ENCODE measurements at regions not wholly inside any gene's neighbourhood (a gene's known extent, or its start where the extent isn't known, plus 50 kb on each side); places are given as distances from the start of the nearest gene placed in this dataset.

DNA sequence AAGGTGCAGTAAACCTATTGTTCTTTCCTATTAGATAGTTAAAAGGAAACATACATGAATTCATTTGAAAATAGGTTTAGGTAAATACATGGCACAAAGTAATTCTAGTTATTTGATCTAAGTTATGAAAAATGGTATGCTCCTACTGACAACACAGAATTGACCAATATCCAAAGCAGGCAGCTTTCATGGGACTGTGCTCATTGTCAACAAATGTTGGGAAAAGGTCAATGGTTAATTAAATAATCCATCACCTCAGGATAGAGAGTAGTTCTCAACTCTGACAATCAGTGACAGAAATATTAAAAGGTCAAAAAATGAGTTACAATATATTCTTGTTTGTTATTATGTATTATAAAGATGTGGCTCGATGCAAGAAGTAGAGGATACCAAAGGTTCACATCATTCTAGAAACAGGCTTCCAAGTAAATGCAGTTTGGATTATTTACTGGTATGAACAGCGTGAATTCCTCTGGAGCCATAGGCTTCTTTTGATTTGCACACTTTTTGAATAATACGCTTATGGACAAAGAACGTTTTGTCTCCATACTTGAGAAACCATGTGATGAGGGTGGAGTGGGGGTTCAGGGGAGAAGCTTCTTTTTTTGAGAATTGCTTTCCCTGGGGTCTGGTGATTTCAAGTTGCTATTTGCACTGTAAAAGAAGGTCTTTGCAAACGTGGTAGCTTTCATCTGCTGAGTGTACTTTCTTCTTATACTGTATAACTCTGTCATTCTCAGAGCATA is 422.0 kb upstream of the ZEB2 start:
- TF ChIP-seq, protein P1, sequence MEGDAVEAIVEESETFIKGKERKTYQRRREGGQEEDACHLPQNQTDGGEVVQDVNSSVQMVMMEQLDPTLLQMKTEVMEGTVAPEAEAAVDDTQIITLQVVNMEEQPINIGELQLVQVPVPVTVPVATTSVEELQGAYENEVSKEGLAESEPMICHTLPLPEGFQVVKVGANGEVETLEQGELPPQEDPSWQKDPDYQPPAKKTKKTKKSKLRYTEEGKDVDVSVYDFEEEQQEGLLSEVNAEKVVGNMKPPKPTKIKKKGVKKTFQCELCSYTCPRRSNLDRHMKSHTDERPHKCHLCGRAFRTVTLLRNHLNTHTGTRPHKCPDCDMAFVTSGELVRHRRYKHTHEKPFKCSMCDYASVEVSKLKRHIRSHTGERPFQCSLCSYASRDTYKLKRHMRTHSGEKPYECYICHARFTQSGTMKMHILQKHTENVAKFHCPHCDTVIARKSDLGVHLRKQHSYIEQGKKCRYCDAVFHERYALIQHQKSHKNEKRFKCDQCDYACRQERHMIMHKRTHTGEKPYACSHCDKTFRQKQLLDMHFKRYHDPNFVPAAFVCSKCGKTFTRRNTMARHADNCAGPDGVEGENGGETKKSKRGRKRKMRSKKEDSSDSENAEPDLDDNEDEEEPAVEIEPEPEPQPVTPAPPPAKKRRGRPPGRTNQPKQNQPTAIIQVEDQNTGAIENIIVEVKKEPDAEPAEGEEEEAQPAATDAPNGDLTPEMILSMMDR (IDR thresholded peaks at IDR 0.05; ENCODE audit: extremely low read depth, insufficient read depth, missing control alignments): no peak
- no peak for DNase-seq (ENCODE audit: low spot score)
- in situ Hi-C loops (cut with MboI; ENCODE audit: low pct_unique_long_range_greater_than_20kb, low sequenced_read_pairs, unreplicated experiment): no loop called here

DNA sequence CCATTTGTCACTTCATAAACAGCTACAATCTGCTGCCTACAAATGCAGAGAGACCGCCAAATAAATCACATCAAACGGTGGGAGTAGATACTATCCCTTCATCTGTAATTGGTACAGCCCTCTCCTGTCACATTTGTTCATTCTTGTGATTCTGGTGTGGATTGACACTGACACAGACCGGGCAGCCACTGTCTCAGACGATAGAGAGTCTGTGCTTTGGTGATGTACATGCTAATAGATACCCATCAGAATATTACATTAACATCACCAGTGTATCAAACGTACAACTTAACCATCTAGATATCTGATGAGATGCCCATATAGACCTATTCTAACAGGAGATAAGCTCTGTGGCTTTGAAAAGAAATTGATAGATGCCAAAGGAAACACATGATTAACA is 419.7 kb upstream of the ZEB2 start:
- in situ Hi-C loops (cut with MboI; ENCODE audit: low pct_unique_long_range_greater_than_20kb, low sequenced_read_pairs, unreplicated experiment): no loop called here
- TF ChIP-seq, protein P1 (IDR thresholded peaks at IDR 0.05; ENCODE audit: extremely low read depth, insufficient read depth, missing control alignments): no peak
- no peak for DNase-seq (ENCODE audit: low spot score)

DNA sequence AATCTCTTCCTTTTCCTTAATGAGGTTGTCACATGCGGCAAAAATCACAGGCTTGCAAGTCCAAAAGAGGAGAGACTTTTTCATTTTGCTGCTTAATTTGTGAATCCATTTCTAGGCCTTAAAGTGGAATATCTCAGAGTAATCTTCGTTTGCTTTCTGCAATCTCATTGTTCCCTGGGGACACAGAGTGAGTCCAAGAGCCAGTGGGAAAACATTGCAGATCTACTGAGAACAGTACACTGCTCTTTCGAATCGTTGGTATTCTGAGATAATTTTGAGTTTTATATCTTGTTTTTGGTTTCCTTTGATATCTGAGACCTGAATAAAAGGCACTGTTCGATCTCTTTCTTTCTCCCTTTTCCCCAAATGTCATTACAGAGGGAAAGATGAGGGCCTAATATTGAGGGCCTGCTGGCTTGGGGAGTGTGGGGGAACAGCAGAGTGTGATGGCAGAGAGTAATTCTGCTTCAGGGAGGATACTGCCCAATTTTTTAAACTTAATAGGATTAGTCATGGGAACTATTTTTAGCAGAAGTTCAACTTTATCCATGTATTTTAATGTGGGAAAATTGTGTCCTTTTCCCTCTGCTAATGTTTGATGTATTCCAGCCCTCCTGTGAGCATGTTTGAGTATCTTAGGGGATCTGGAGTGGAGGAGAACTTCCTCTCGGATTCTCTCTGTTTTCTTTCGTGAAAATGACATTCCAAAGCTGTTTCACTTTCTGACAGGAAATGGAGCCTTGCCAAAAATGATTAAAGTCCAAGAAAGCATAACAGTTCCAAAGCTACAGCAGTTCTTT is 418.2 kb upstream of the ZEB2 start:
- in situ Hi-C loops (cut with MboI; ENCODE audit: low pct_unique_long_range_greater_than_20kb, low sequenced_read_pairs, unreplicated experiment): no loop called here
- DNase-seq (ENCODE audit: low spot score): no peak
- TF ChIP-seq, protein P1 (IDR thresholded peaks at IDR 0.05; ENCODE audit: extremely low read depth, insufficient read depth, missing control alignments): no peak

DNA sequence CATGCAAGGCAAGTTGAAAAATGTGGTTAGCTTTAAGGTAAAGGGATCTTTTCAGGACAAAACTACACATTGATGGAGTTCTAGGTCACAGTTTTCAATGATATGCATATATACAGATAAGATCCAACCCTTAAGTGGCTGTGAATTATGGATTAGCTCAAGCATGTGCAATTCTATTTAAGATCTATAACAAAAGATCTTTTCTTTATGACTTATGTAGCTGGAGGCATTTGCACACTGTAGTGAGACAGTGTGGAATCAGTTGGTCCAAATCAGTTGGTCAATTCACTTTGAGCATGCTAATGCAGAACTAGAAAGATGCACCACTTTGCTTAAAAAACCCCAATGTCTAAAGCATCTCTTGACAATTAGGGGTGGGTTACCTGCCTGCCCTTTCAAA is 417.1 kb upstream of the ZEB2 start:
- DNase-seq (ENCODE audit: low spot score): no peak
- TF ChIP-seq, protein P1 (IDR thresholded peaks at IDR 0.05; ENCODE audit: extremely low read depth, insufficient read depth, missing control alignments): no peak
- in situ Hi-C loops (cut with MboI; ENCODE audit: low pct_unique_long_range_greater_than_20kb, low sequenced_read_pairs, unreplicated experiment): no loop called here

DNA sequence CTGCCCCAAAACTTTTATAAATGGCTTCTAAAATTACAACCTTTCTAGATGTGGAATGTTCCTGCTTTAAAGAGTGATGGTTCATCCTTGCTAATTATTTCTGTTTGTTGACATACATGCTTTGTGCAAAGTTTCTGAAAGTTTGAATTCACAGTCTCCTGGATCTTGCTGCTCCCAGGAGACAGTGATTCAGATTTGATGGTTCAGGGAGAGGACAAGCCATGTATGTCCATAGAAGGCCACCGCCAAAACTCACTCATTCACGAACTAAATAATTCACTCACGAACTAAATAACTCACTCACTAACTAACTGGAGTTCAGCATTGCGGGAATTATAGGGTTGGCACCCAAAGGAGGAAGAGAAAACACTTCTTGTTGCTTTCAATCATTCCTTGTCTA is 416.5 kb upstream of the ZEB2 start:
- in situ Hi-C loops (cut with MboI; ENCODE audit: low pct_unique_long_range_greater_than_20kb, low sequenced_read_pairs, unreplicated experiment): no loop called here
- TF ChIP-seq, protein P1 (IDR thresholded peaks at IDR 0.05; ENCODE audit: extremely low read depth, insufficient read depth, missing control alignments): no peak
- DNase-seq (ENCODE audit: low spot score): no peak

DNA sequence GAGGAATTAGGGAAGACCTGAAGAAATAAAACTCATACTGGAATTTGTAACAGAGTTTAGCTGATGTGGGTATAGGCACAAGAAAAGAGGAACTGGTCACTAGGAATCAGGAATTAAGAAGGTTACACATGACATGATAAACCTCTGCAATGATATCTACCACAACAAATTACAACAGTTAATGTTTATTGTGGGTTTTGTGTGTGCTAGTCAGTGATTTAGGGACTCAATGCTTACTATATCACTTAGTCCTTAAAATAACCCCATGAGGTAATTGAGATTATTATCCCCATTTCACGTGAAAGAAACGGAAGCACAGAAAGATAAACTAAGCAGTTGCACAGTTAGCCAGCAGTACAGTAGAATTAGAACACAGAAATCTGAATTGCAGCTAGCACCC is 415.8 kb upstream of the ZEB2 start:
- DNase-seq (ENCODE audit: low spot score): no peak
- TF ChIP-seq, protein P1 (IDR thresholded peaks at IDR 0.05; ENCODE audit: extremely low read depth, insufficient read depth, missing control alignments): no peak
- in situ Hi-C loops (cut with MboI; ENCODE audit: low pct_unique_long_range_greater_than_20kb, low sequenced_read_pairs, unreplicated experiment): no loop called here

Data from GM13977 (cell line).